ENCODE measurements at regions not wholly inside any gene's neighbourhood (a gene's known extent, or its start where the extent isn't known, plus 50 kb on each side); places are given as distances from the start of the nearest gene placed in this dataset.

DNA sequence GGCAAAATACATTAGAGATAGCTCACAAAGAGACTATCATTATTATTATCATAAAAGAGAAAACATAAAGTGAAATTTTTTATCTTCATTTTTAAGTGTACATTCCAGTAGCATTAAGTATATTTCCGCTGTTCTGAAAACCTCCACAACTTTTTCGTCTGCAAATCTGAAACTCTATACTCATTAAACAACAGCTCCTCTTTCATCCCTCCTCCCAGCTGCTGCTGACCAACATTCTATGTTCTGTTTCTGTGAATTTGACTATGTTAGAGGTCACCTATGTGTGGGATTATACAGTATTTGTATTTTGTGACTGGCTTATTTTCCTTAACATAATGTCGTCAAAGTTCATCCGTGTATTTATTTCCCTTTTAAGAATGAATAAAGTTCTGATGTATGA is 429.3 kb upstream of the TPK1 start:
- no peak for DNase-seq (ENCODE audit: low read depth)

DNA sequence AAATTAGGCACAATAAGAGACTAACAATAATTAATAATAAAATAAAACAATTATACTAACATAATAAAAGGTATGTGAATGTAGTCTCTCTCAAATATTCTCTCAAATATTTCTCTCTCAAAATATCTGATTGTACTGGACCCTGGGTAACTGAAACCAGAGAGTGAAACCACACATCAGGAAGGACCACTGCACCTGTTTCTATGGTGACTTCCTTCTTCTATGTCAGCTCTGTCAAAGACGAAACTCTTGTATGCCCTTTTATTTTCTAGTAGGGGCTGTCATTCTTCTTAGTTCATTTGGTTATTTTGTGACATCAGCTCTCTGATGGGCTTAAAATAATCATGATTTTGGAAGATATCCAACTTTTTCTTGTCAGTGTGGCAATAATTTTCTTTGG is 428.0 kb upstream of the TPK1 start:
- DNase-seq (ENCODE audit: low read depth), result no peak

DNA sequence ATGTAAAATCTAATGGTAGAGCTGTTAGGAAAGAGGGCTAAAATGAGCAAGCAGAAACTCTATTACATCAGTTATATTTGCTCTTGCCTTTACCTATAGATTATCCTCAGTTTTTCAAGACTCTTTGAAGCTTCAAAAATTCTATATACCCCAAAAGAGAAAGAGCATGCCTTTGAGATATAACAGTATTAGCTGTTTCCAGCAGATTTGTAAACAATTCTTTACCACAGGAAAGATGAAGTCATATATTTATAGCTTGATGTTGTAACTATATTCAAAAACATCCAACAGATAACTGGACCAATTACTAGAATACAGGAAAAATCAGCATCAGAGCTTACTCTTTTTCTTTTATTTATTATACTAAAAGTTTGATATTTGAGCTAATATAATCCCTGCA is 416.2 kb upstream of the TPK1 start:
- DNase-seq (ENCODE audit: low read depth), result no peak

GRCh38 chr7:145224775-145225174 is 388.9 kb upstream of the TPK1 start:
- DNase-seq (ENCODE audit: low read depth), result no peak

DNA sequence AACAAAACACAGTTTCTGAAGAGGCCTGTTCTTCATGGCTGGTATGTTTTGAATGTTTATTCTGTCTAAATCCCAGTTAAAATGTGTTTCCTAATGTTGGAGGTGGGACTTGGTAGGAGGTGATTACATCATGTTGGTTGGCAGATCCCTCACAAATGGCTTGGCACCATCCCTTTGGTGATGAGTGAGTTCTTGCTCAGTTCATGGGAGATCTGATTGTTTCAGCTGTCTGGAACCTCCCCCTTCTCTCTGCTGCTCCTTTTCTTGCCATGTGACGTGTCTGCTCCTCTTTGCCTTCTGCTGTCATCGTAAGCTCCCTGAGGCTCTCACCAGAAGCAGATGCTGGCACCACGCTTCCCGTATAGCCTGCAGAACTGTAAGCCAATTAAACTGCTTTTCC is 383.6 kb upstream of the TPK1 start:
- DNase-seq (ENCODE audit: low read depth), result no peak

DNA sequence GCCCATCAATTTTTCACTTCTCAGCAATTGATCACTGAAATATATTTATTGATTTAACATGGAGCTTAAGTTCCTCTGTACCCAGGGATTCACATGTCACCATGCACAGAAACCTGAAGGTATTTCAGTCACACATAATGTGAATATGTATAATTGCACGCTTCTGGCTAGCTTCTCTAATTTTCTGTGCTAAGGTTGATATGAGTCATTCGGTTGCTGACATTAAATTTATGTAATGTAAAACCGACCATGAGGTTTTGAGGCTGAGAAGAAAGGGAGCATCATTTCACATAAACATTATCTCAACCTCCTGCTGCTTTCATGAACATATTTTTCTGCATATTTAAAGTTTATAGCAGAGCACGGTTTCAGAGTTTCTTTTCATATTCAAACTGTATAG is 381.0 kb upstream of the TPK1 start:
- DNase-seq (ENCODE audit: low read depth), result no peak

- no peak for DNase-seq (ENCODE audit: low read depth)
These were observed 376.2 kb upstream of the TPK1 start for GRCh38 chr7:145212050-145212449.

DNA sequence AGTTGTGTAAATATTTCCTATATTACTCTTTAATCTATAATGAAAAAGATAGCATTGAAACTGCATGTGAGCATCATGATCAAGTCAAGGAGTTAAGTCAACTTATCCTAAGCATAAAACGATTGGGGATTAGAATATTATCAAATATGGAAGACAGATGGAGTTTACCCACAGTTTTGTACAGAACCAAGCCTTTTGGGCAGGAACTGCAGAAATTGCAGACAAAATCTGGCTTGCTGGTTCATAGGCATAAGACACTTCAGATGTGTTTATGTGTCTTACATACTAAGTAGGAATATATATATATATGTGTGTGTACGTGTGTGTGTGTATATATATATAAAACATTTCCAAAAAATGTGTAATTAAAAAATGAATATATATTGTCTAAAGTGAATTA is 375.4 kb upstream of the TPK1 start:
- no peak for DNase-seq (ENCODE audit: low read depth)

- no peak for DNase-seq (ENCODE audit: low read depth)
These were observed 358.1 kb upstream of the TPK1 start for GRCh38 chr7:145193951-145194350.

GRCh38 chr7:145184956-145185355 is 349.1 kb upstream of the TPK1 start:
- no peak for DNase-seq (ENCODE audit: low read depth)

GRCh38 chr7:145183069-145183468 is 347.2 kb upstream of the TPK1 start:
- no peak for DNase-seq (ENCODE audit: low read depth)

DNA sequence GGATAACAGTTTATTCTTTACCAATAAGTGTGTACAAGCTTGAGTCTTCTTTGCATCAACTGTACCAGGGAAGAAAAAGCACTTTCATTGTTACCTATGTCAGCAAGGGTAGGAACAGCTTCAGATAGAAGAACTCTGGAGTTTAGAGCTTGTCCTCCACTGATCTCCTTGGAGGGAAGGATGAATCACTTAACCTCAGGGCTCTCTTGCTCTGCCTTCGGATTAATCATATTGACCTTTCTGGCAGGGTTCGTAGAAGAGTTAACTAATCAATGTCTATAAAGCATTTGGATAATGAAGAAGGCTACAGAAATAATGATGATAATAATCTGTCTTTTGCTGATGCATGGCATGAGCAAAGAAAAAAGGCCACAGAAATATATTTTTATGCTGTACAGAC is 339.5 kb upstream of the TPK1 start:
- DNase-seq (ENCODE audit: low read depth), result no peak

GRCh38 chr7:145169908-145170307 is 334.1 kb upstream of the TPK1 start:
- DNase-seq (ENCODE audit: low read depth), result no peak

DNA sequence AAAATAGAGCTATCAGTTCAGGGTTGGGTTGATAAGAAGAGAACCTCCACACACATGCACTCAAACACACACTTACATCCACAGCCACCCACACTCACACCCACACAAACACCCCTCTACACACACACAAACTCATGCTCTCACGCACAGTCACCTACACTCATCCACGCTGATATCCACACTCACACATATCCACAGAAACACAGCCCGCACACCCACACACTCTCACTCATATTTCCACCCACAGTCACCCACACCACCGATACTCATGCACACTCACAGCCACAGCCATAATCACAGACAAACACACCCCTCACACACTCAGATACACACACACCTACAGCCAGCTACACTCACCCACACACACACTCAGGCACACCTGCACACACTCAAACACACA is 333.0 kb upstream of the TPK1 start:
- no peak for DNase-seq (ENCODE audit: low read depth)

- no peak for DNase-seq (ENCODE audit: low read depth)
These were observed 332.6 kb upstream of the TPK1 start for GRCh38 chr7:145168427-145168826.

GRCh38 chr7:145156834-145157233 is 321.0 kb upstream of the TPK1 start:
- DNase-seq (ENCODE audit: low read depth), result no peak

DNA sequence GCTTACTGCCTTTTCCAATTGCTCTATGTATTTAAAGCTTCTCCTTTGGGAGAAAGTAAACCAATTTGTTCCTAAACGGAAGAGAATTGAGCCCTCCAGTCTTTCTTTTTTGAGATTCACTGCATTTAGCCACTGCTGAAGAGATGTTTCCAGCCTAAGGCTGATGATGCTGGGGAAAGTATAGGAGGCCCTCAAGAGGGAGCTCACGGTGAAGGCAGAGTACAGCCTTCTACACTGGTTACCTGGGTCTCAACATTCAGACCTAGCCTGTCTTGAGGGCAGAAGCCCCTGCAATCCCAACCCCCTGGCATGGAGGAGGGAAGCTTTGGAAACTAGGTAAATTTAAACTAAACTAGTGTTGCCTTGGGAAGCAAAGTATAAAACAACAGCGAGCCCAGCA is 316.7 kb upstream of the TPK1 start:
- DNase-seq (ENCODE audit: low read depth), result no peak

DNA sequence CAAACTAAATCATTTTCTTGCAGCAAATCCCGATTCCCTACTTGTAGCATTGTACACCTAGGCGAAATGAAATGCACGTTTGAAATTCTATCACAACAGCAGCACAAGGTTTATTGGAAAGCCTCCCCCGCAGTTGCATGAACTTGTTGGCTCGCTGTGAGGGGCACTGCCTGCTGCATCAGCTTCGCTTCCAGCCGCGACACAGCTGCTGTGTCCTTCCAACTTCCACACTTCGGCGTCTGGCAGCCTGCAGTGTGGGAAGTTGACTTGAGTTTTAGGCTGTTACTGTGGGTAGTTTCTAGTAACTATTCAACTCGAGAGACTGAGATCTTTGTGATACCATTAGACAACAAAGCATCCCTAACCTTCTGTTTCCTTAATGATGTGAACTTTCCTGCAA is 315.8 kb upstream of the TPK1 start:
- DNase-seq (ENCODE audit: low read depth), result no peak

DNA sequence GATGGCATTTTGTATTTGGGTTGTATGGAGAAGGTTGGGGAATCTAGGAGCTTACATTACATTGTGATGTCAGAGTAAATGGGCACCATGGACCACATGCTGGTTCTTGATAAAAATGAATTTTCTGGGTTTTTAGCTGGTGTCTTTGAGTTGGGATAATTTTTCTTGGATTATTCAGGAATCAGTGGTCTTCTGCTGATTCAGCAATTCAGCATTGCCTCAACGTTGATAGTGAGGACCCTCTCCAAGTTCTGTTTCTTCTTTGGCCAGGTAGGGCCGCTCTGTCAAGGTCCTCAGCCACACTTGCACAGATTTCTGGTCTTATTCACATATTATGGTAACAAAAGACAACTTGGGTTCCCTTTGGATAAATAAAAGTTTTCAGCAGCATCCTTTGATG is 312.0 kb upstream of the TPK1 start:
- DNase-seq (ENCODE audit: low read depth), result no peak

GRCh38 chr7:145143685-145144084 is 307.8 kb upstream of the TPK1 start:
- DNase-seq (ENCODE audit: low read depth), result no peak

DNA sequence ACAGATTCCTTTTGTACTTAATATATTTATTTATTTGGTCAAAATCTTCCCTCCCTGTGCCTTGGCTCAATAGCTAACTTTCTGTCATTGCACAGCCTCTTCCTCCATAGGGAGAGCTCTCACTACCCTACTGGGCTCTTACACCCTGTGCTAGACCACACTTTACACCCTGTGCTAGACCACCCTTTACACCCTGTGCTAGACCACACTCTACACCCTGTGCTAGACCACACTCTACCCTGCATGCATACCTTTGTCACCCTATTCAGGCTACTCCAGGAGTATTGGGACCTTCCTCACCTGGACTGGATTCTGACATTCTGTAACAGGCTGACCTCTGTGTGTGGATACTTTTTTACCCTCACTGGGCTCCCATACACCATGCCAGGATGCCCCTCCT is 298.5 kb upstream of the TPK1 start:
- DNase-seq (ENCODE audit: low read depth), result no peak

GRCh38 chr7:145123502-145123901 is 287.6 kb upstream of the TPK1 start:
- no peak for DNase-seq (ENCODE audit: low read depth)

DNA sequence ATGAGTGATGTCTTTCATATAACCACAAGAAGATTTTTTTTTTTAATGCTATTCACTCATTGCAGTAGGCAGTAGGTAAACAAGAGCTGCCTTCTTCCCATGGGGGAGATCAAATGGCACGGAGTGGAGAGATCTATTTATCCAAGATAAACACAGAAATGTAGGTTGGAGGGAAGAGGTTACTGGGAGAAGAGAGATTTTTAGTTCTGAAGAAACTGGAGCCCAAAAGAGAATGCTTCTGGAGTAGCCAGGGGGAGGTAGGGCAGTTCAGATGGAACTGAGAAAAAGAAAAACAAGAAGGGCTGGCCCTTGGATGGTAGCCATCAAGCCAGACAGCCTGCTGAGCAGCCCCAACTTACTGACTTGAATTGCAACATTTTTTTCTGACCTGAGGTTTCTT is 270.1 kb upstream of the TPK1 start:
- no peak for DNase-seq (ENCODE audit: low read depth)

DNA sequence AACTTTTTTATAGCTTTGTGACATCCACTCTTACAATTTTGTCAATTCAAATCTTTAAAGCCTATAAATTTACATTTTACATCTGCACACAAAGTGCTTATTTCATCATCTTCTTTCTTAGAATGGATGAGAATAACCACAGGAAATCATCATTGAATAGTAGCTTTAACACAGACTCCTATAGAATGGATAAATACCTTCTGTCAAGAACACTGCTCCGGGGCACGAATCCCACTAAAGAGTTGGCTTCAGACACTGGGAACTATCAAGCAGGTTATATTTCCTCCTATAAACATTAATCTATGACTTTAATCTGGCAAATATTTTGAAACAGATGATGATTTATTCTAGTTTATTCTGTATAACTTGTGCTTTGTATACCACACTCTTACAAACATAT is 269.7 kb upstream of the TPK1 start:
- no peak for DNase-seq (ENCODE audit: low read depth)

DNA sequence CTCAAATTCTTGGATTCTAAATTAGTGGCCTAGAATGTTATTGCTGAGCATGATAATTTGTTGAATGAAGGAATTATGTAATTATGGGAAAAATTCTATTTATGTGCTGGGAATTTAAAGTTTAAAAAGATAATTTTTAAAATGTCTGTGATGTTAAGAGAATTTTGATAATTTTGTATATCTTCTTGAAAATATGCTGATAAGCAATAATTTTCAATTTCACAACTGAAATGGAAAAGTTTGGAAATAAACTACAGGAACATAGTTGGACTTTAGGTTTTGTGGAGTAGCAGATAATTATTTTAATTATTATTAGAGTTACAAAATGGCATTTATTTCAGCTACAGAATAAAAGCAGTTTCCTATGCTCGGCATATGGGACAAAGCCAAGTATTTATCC is 268.5 kb upstream of the TPK1 start:
- no peak for DNase-seq (ENCODE audit: low read depth)

Data from stimulated activated CD8-positive, alpha-beta memory T cell treated with anti-CD3 and anti-CD28 coated beads, Interleukin-15, amount 100 ng/mL, for 1 hour (primary cell).